ENCODE measurements at regions not wholly inside any gene's neighbourhood (a gene's known extent, or its start where the extent isn't known, plus 50 kb on each side); places are given as distances from the start of the nearest gene placed in this dataset.

DNA sequence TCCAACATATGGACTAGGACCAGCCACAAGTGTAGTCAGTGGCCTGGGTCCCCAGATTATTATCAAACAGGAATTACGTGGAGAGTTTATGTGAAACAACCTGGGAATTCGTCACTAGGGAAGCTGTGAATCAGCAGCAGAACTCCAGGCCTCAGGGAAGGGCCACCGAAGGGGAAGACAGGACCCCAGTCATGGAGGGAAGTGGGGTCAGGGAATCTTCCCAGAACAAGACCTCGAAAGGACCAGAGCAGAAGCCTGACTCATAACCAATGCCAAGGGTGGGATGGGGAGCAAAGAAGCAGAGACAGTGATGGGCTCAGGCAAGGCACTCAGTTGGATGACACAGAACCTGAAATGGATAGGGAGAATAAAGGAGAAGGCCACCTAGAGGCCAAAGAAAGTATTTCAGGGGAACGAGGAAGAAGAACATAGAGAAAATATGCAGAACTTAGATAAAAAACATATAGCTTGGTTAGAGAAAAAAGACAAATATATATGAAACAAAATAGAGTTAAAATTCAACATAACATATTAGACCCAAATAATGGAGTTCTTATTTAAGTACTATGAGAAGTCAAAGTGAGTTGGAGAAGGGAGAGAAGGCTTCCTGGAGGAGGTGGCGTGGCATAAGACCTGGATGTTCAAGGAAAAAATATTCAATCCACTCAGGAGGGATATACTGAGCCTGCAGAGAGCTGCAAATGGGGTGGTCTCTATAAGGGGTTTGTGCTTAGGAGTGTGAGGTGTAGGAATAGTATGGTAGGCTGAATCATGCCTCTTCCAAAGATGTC lies 66.7 kb upstream of the CAST start:
- no peak for DNase-seq

DNA sequence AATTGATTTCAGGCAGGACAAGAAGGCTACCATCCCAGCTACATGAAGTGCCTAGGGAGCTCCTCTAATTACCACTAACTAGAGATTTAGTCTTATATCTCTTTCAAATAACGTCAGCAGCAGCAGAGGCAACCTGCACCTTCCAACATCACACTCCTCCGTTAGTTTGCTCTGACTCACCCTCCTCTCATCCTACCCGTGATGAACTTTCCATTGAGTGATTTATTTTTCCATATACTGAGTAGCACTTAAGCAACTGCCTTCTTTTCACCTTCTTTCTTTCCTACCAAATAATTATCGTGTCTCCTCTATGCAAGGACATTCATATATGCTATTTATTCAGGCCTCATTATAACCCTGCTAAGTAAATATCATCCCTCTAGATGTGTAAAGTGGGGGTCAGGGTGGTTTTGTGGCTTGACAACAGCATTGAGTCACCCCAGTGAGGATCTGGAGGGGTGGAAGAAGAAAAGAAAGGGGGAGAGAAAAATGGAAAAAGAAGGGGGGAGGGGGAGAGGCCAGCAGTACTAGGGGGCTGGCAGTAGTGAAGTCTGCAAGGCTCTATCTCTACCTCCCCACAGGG lies 64.6 kb upstream of the CAST start:
- peak; percentile 58 for DNase-seq

DNA sequence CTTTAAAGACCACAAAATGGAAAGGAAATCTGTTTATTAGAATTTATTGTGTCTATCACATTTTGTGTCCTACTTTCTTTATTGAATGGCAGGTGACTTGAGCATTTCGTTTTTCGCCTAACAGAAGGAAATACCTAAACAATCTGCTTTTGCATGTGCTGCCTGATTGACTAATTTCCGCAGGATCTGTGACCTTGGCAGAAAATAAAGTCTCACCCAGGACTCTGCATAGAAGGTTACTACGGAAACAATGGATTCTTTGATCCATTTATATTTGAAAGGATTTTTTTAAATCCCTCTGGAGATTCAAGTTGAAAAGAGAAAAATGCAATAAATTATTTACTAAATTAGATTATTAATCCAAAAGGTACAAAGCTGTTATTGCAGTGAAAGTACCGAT lies 61.0 kb upstream of the CAST start:
- DNase-seq: no peak

DNA sequence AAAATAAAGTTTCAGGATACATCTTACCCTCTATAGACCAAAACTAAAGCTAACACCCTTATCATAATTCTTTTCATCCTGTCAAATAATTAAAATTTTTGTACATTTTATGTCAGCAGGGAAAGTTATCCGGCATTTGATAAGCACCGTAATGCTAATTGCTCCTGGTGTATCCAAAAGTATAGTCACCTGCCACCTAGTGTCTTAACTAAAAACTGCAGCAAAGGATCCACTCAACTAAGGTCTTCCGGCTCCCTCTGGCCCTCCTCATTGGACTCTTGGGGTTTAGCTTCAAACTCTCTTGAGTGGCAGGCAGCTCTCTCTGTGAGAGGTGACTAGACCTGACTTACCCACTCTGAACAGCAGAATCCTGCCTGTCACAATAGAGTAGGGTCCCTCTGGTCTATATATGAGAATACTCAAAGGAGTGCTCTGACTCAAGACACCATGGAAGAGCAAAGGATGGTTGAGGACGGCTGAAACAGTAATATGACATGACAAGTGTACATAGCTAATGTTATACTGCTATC lies 60.4 kb upstream of the CAST start:
- DNase-seq: peak; percentile 70

GRCh38 chr5:96602776-96603175 lies 59.4 kb upstream of the CAST start:
- DNase-seq: no peak

DNA sequence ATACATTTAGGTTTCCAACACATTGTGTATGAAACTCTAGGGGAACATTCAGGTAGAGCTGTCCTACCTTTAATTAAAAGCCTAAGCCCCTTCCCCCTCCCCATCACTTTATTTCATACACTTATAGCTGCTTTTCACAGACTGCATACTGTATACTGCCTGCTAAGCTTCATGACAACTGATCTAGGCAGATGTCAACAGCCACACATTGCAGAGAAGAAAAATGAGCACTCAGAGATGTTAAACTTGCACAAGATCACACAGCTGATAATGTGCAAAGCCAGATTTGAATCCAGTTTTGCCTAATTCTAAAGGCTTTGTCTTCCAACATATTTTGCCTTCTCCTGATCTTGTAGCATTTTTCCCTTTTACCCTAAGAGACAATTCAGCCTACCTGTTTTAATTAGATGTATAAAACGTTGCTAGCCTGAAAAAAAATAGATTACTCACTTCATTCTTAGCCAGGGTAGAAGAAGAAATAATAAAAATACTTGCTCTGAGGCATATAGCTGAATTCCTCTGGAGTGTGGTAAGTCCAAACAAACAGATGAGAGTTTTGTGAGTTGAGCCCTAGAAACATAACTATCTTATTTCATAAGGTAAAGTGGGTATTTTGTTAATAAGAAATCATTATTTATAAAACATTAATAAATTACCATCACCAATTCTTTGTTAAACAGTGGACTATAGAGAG lies 56.9 kb upstream of the CAST start:
- DNase-seq: no peak

GRCh38 chr5:96609369-96609768 lies 52.8 kb upstream of the CAST start:
- DNase-seq: no peak

DNA sequence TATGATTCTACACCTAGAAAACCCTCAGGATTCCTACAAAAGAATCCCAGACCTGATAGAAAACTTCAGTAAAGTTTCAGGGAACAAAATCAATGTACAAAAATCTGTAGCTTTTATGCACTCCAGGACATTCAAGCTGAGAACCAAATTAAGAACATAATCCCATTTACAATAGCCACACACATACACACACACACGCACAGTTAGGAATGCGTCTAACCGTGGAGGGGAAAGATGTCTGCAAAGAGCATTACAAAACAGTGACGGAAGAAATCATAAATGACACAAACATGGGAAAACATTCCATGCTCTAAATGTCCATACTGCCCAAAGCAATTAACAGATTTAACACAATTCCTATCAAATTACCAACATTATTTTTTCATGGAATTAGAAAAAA lies 51.4 kb upstream of the CAST start:
- DNase-seq: peak; percentile 51

- DNase-seq: no peak
These were observed 50.2 kb upstream of the CAST start for GRCh38 chr5:96611946-96612345.
